Pancreas (tissue), 10 donors: ENCODE measurements at regions not wholly inside any gene's neighbourhood (a gene's known extent, or its start where the extent isn't known, plus 50 kb on each side); places are given as distances from the start of the nearest gene placed in this dataset.
A peak's percentile ranks its signal among the peaks of the same experiment; 100 is the strongest.

Experiments used
- ATAC-seq, 4 donors: fragments of 200-7000 bp; cut with Tn5 transposase; one replicate each; pipeline versions ENCODE4 v1.8.0 to v1.9.1; 2020; ENCODE audit warnings: mild to moderate bottlenecking in 4 of 4, moderate library complexity in 4 of 4
- DNase-seq, 6 donors: peaks; one replicate each; pipeline ENCODE4 v3.0.0-alpha.2; 2020
- FAIRE-seq: peaks from 2 replicates; lab custom pipeline; 2012; peaks lifted over from hg19 to GRCh38; lab: Jason Lieb, UNC
- H3K27ac ChIP-seq, 4 donors: fragments of 200-600 bp; sonication (generic); 1 replicate in 3 of 4; 2 replicates in 1 of 4; pipeline versions ENCODE4 v1.5.0 to v1.8.0; 2020
- H3K27me3 ChIP-seq, 4 donors: fragments of 200-600 bp; one replicate each; pipeline ENCODE4 v1.8.0; 2021
- H3K36me3 ChIP-seq, 3 donors: fragments of 200-600 bp; sonication (generic) in 1 of 3; one replicate each; pipeline versions ENCODE4 v1.5.0 to v1.8.0; 2020 to 2021
- H3K4me1 ChIP-seq, 3 donors: fragments of 200-600 bp; one replicate each; pipeline ENCODE4 v1.8.0; 2021
- H3K4me3 ChIP-seq, 4 donors: fragments of 200-600 bp; sonication (generic) in 2 of 4; one replicate each; pipeline versions ENCODE4 v1.5.0 to v1.8.0; 2020 to 2021
- H3K9me3 ChIP-seq, 4 donors: fragments of 200-600 bp; one replicate each; pipeline ENCODE4 v1.8.0; 2021
- WGBS, 2 donors: extraction: QIAGEN DNeasy Blood & Tissue Kit; methylation state at CpG; one replicate each; pipeline ENCODE4 v1.1.7; 2013; 5-methylcytosine and 5-hydroxymethylcytosine counted together
- intact Hi-C, 3 donors: fragments of 100-400 bp; cut with DNase I; formaldehyde crosslinking; loops; one replicate each; pipeline versions ENCODE4 v1.11.1 to v1.14.2; 2022
- TF ChIP-seq, protein P1 (sequence below), 4 donors: fragments of 200-600 bp; sonication (generic) in 3 of 4; IDR thresholded peaks; one replicate each; pipeline versions ENCODE4 v1.5.0 to v1.8.0; 2021; ENCODE audit warnings: antibody characterized with exemption in 4 of 4
- donor health status: healthy with polysubstance abuse.
- donor health status: DM: no; HTN: no; CAD: no; lungs with moderate emphysema.
- donor health status: DM: no; HTN: no; CAD: no.
- donor health status: control.
- donor health status: control.
- donor health status: Bipolar disorder and iron deficiency.
- donor health status: DM: yes; HTN: yes; CAD: no.
- donor health status: DM: no; HTN: no; CAD: no.
- donor health status: DM: no; HTN: no; CAD: no.
- donor health status: DM: yes; HTN: yes; CAD: no.

DNA sequence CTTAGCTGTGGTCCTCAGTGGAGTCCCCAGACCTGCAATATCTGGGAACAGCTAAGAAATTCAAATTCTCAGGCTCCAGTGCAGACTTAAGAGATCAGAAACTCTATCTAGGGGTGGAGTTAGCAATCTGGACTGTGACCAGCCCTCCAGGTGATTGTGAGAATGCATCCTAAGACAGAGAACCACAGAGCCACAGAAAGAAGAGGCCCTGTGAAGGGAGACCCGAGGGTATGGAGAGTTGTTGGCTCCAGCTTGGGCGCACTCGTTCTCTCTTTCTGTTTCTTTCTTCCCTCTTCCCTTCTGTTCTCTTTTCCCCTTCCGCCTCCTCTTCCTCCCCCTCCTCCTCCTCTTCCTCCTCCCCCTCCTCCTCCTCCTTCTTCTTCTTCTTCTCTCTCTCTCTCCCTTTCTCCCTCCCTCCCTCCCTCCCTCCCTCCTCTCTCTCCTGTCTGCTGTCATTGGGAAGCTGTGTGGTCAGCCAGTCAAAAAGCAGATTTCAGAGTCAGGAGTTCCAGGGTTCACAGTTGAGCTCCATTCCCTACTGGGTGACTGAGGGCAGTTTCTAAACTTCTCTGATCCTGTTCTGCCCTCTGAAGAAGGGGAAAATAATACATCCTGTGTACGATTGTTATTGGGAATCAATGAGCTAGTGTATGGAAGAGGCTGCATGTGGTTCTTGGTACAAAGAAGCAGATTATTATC lies 62.1 kb upstream of the STEAP1B start:
- TF ChIP-seq, protein P1, sequence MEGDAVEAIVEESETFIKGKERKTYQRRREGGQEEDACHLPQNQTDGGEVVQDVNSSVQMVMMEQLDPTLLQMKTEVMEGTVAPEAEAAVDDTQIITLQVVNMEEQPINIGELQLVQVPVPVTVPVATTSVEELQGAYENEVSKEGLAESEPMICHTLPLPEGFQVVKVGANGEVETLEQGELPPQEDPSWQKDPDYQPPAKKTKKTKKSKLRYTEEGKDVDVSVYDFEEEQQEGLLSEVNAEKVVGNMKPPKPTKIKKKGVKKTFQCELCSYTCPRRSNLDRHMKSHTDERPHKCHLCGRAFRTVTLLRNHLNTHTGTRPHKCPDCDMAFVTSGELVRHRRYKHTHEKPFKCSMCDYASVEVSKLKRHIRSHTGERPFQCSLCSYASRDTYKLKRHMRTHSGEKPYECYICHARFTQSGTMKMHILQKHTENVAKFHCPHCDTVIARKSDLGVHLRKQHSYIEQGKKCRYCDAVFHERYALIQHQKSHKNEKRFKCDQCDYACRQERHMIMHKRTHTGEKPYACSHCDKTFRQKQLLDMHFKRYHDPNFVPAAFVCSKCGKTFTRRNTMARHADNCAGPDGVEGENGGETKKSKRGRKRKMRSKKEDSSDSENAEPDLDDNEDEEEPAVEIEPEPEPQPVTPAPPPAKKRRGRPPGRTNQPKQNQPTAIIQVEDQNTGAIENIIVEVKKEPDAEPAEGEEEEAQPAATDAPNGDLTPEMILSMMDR (IDR thresholded peaks at IDR 0.05) = no peak
- Histone ChIP-seq H3K4me3 (no peak overlapping the region), H3K36me3 (no peaks in the 10 kb centered on the region), H3K27ac (peak overlapping the region in 3 of 4 donors; percentile 24 to 63 (median 27)), H3K27me3 (no peaks in the 10 kb centered on the region), H3K9me3 (no peaks in the 10 kb centered on the region), H3K4me1 (peaks cover 17 to 39% (median 23%) of the 10 kb centered on the region in 3 donors)
- intact Hi-C loops = no loop called here
- FAIRE-seq (no peak), DNase-seq (no peak), ATAC-seq (no peak)
- 69 to 78% methylated on average over 4 to 5 of the region's 5 CpGs for WGBS, 2 donors

DNA sequence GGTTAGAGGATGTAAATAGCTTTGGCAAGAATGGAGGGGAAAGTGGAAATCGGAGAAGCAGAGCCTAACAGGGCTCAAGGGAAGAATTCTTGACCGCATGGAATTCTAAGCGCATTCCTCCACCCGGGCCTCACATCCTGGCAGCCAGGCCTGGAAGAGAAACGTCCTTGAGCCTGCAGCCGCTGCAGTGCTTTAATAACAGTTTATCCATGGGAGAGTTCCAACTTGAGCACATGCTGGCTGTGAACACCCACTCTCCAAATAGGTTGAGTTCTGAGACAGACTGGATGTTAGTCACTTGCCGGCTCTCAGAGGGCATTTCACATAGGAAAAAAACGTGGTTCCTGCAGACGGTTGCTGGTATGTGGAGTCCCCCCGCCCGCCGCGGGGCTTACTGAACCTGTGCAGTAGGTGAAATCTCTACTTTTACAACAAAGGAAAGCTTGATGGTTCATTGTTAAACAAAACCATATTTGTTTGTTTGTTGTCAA lies 61.4 kb upstream of the STEAP1B start:
- ATAC-seq (peak; percentile 75 to 88 (median 78)), DNase-seq (peak in 5 of 6 donors; percentile 63 to 76 (median 65)), FAIRE-seq (no peak)
- intact Hi-C loops = no loop called here
- peaks cover 17 to 35% (median 20%) of the 10 kb centered on the region in 3 donors for H3K4me1 ChIP-seq
- TF ChIP-seq, protein P1 (IDR thresholded peaks at IDR 0.05) = no peak
- H3K27ac ChIP-seq = peak overlapping the region in 3 of 4 donors; percentile 24 to 63 (median 27)
- no peaks in the 10 kb centered on the region for H3K27me3 ChIP-seq
- no peaks in the 10 kb centered on the region for H3K9me3 ChIP-seq
- no peak overlapping the region for H3K4me3 ChIP-seq
- WGBS, 2 donors = 9 to 11% methylated on average over 13 of the region's 13 CpGs
- H3K36me3 ChIP-seq = no peaks in the 10 kb centered on the region

DNA sequence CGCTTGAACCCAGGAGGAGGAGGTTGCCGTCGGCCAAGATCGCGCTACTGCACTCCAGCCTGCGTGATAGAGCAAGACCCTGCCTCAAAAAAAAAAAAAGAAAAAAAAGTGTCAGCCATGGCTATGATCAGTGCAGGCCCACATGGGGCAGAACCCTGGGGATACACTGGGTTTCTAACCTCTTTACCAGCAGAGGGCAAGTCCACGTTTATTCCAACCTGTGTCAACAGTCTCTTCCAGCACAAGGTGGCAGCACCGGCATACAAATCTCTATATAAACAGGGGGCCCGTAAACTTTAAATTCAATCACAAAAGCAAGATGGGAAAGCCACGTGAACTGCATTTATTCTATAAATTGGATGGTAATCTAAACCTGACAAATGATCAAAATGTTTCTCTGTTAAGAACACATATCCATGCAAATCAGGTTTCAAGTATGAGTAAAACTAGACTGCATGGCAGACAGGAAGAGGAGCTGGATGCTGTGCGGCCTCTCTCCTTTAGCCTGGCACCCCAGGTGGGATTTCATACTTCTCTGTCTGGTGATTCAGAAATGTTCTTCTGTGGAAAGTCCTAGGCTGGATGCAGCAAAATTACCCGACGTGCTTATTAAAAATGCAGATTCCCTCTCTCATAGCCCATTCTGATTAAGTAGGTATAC lies 60.0 kb upstream of the STEAP1B start:
- WGBS, 2 donors = 32 to 34% methylated on average over 13 of the region's 13 CpGs
- DNase-seq = peak in 4 of 6 donors; percentile 53 to 73 (median 60)
- H3K4me3 ChIP-seq = no peak overlapping the region
- peak; percentile 80 to 89 (median 86) for ATAC-seq
- peaks cover 9 to 21% (median 11%) of the 10 kb centered on the region in 3 donors for H3K4me1 ChIP-seq
- intact Hi-C loops = loop anchor here (5.0 to 10.0 kb wide), 4 partner anchors 167 to 505 kb away; partner anchors contain the start of gene IL6 (in 1 of the 3)
- no peaks in the 10 kb centered on the region for H3K36me3 ChIP-seq
- H3K27ac ChIP-seq = no peak overlapping the region
- FAIRE-seq = peak; percentile 57
- no peaks in the 10 kb centered on the region for H3K27me3 ChIP-seq
- no peaks in the 10 kb centered on the region for H3K9me3 ChIP-seq
- TF ChIP-seq, protein P1 (IDR thresholded peaks at IDR 0.05) = peak; percentile 49 to 76 (median 68)

DNA sequence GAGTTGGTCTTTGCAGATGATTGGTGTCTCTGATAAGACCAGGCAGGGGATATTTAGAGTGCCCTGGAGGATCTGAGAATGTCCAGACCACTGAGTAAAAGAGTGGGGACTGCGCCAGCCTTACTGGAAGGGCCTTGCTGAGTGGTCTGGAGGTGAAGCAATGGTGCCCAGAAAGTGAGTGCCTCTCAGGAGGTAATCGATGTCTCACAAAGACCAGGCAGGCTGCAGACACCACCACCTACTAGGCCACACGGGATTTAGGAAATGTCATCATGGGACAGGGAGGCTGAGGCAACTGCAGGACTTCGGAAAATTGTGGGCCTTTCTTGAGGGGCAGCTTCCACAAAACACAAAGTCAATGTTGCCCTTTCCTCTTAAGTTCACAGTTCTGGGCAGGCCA lies 57.2 kb upstream of the STEAP1B start:
- FAIRE-seq (no peak), DNase-seq (no peak), ATAC-seq (no peak)
- TF ChIP-seq, protein P1 (IDR thresholded peaks at IDR 0.05) = no peak
- Histone ChIP-seq H3K9me3 (no peaks in the 10 kb centered on the region), H3K4me1 (peaks cover 9 to 11% (median 10%) of the 10 kb centered on the region in 3 donors), H3K27me3 (no peaks in the 10 kb centered on the region), H3K4me3 (no peak overlapping the region), H3K36me3 (no peaks in the 10 kb centered on the region), H3K27ac (no peak overlapping the region)
- intact Hi-C loops = loop anchor here (5.0 to 10.0 kb wide), 4 partner anchors 170 to 508 kb away; partner anchors contain the start of gene IL6 (in 1 of the 3)
- WGBS, 2 donors = 73 to 74% methylated on average over 4 of the region's 4 CpGs
